HG02759 (cell line): ENCODE measurements at regions not wholly inside any gene's neighbourhood (a gene's known extent, or its start where the extent isn't known, plus 50 kb on each side); places are given as distances from the start of the nearest gene placed in this dataset.
A peak's percentile ranks its signal among the peaks of the same experiment; 100 is the strongest.

ENCODE experiments used
- ATAC-seq: cut with Tn5 transposase; IDR thresholded peaks from one replicate; pipeline ENCODE4 v1.9.1; 2021; ENCODE audit warnings: mild to moderate bottlenecking, moderate library complexity; ENCODE audit not compliant: unreplicated experiment

GRCh38 chr10:3631701-3632330 lies 153.2 kb downstream of the KLF6 start:
- no peak for ATAC-seq

GRCh38 chr10:3631291-3631690 lies 153.7 kb downstream of the KLF6 start:
- ATAC-seq = no peak

GRCh38 chr10:3625959-3626751 lies 158.9 kb downstream of the KLF6 start:
- peak; percentile 70 for ATAC-seq

GRCh38 chr10:3624367-3624766 lies 160.6 kb downstream of the KLF6 start:
- ATAC-seq = no peak

GRCh38 chr10:3623746-3624145 lies 161.3 kb downstream of the KLF6 start:
- peak; percentile 55 for ATAC-seq

GRCh38 chr10:3622845-3623621 lies 162.0 kb downstream of the KLF6 start:
- ATAC-seq = peak; percentile 37

- ATAC-seq = no peak
These were observed 162.6 kb downstream of the KLF6 start for GRCh38 chr10:3622427-3622826.

GRCh38 chr10:3620818-3621217 lies 164.2 kb downstream of the KLF6 start:
- ATAC-seq = no peak

GRCh38 chr10:3619241-3619640 lies 165.8 kb downstream of the KLF6 start:
- no peak for ATAC-seq

GRCh38 chr10:3616880-3617279 lies 168.1 kb downstream of the KLF6 start:
- no peak for ATAC-seq

- ATAC-seq = no peak
These were observed 171.7 kb downstream of the KLF6 start for GRCh38 chr10:3613318-3613717.

- no peak for ATAC-seq
These were observed 172.6 kb downstream of the KLF6 start for GRCh38 chr10:3612183-3613001.

GRCh38 chr10:3606309-3606708 lies 178.7 kb downstream of the KLF6 start:
- ATAC-seq = no peak

- no peak for ATAC-seq
These were observed 179.1 kb downstream of the KLF6 start for GRCh38 chr10:3605882-3606281.

- ATAC-seq = no peak
These were observed 189.3 kb downstream of the KLF6 start for GRCh38 chr10:3595736-3596135.

- no peak for ATAC-seq
These were observed 191.4 kb downstream of the KLF6 start for GRCh38 chr10:3593611-3594010.

- no peak for ATAC-seq
These were observed 192.6 kb downstream of the KLF6 start for GRCh38 chr10:3592424-3592823.

GRCh38 chr10:3588816-3589215 lies 196.2 kb downstream of the KLF6 start:
- ATAC-seq = no peak

GRCh38 chr10:3588346-3588745 lies 196.7 kb downstream of the KLF6 start:
- ATAC-seq = no peak

GRCh38 chr10:3584926-3585784 lies 199.9 kb downstream of the KLF6 start:
- no peak for ATAC-seq
